HG03103 (cell line): ENCODE measurements at regions not wholly inside any gene's neighbourhood (a gene's known extent, or its start where the extent isn't known, plus 50 kb on each side); places are given as distances from the start of the nearest gene placed in this dataset.
"Not testable (repeated sequence)": the region's sequence is repeated elsewhere in the genome, so short reads cannot be mapped to it uniquely, and the experiment has no call there.

Source experiments
- ATAC-seq: cut with Tn5 transposase; IDR thresholded peaks from one replicate; pipeline ENCODE4 v1.9.1; 2021; ENCODE audit warnings: low read depth; ENCODE audit not compliant: unreplicated experiment

- no peak for ATAC-seq
Observed at GRCh38 chr10:28733245-28733644, 55.9 kb downstream of the BAMBI start.

DNA sequence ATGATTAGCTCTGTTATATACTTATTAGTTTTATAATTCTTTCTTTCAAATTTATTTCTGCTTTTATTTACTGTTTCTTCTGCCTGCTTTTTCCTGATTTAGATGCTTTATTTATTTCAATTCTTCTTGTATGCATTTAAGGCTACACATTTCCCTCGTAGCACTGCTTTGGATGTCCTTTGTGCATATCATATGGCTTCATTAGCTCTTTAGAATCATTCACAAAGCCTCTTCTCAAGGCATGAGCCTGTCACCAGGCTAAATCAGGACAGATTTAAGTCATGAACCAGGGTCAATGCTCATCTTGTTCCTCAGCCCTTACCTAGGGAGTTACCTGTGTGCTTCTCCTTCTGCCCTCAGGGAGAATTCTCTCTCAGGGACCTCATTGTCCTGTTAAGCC, 56.3 kb downstream of the BAMBI start:
- no peak for ATAC-seq

- ATAC-seq = no peak
Observed at GRCh38 chr10:28734938-28735759, 57.8 kb downstream of the BAMBI start.

GRCh38 chr10:28737096-28737495, 59.8 kb downstream of the BAMBI start:
- no peak for ATAC-seq

GRCh38 chr10:28738200-28738599, 60.9 kb downstream of the BAMBI start:
- no peak for ATAC-seq

- ATAC-seq = no peak
Observed at GRCh38 chr10:28743576-28743975, 66.3 kb downstream of the BAMBI start.

GRCh38 chr10:28744069-28744768, 66.9 kb downstream of the BAMBI start:
- no peak for ATAC-seq

DNA sequence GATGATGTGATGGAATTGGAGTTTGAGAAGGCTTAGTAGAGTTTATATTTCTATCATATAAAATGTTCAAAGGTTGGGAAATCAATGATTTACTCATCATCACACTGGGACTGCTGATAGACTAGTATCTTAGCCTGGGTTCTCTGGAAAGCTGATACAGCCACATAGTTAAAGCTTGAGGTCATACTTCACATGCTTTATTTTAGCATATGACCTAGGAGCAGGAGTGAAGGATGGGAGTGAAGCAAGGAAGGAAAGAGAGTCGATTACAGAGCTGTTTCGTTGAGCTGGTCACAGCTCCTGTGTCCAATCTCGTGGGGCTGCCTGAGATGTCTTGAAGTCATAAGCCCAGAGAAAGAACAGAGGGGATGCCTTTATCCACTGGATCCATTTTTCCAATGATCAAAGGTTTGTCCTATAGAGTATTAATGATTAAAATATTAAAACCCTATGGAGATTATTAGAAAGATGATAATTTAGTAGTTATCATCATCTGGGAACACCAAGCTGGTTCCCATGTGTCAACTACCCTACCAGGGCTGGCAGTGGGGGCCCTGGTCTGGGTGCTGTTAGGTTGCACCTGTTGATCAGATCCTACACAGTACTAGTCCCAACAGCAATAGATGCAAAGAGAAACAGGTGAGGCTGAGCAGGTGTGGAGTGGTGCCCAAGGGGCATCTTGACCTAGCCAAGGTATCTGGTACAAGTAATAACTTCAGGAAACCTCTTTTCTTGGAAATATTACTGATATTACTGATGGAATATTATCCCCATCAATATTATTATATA, 77.8 kb downstream of the BAMBI start:
- ATAC-seq = no peak

- no peak for ATAC-seq
Observed at GRCh38 chr10:28761084-28761846, 83.9 kb downstream of the BAMBI start.

DNA sequence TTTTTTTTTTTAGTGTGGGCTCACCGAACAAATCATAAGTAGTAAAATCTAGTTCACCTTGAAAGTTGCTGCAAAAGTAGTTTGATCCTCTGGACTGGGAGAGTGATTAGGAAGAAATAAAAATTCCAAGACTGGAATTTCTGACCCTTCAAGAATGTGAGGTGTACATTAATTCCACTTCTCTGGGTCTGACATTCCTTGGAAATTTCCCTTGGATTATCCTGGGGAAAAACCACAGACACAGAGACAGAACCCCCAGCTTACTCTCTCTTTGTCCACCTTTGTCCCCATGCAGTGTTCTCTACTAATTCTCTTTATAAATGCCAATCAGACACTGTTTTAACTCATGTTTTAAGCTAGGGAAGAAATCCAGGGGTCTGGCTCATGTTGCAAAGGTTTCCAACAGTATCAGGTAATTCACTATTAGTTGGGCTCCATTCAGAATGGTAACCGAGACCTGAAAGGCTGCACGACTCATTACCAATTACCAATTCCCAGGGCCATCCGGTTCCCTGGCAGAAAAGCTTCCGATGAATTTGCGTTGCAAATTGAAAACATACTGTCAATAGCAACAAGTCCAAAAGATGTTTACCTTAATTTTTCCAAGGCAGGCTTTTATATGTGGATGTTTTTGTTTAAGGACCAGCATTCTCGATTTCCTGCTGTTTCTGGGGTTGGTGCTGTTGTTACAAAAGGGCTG, 86.3 kb downstream of the BAMBI start:
- ATAC-seq = no peak

- no peak for ATAC-seq
Observed at GRCh38 chr10:28765641-28766040, 88.3 kb downstream of the BAMBI start.

DNA sequence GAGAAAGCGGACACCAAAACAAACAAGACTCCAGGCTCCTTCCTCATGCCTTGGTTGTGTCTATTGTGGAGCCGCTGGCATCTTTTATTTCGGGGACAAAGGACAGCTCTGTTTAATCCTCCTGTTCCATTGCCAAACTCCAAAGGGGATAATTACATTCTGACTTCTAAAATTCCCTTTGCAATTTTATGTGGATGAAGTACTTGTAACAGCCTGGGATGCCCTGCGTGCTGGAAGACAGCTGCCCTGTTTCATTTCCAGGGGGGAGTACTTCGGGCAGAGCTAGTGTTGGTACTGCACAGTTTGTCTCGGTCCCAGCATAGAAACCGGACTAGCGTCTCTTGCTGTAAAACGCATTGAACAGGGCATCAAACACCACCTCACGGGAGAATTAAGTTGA, 90.9 kb downstream of the BAMBI start:
- ATAC-seq = no peak

- no peak for ATAC-seq
Observed at GRCh38 chr10:28769091-28769604, 91.8 kb downstream of the BAMBI start.

DNA sequence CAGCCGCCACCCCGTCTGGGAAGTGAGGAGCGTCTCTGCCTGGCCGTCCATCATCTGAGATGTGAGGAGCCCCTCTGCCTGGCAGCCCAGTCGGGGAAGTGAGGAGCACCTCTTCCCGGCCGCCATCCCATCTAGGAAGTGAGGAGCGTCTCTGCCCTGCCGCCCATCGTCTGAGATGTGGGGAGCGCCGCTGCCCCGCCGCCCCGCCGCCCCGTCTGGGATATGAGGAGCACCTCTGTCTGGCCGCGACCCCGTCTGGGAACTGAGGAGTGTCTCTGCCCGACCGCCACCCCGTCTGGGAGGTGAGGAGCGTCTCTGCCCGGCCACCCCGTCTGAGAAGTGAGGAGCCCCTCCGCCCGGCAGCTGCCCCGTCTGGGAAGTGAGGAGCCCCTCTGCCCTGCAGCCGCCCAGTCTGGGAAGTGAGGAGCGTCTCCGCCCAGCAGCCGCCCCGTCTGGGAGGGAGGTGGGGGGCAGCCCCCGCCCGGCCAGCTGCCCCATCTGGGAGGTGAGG, 94.3 kb downstream of the BAMBI start:
- not testable (repeated sequence) for ATAC-seq

DNA sequence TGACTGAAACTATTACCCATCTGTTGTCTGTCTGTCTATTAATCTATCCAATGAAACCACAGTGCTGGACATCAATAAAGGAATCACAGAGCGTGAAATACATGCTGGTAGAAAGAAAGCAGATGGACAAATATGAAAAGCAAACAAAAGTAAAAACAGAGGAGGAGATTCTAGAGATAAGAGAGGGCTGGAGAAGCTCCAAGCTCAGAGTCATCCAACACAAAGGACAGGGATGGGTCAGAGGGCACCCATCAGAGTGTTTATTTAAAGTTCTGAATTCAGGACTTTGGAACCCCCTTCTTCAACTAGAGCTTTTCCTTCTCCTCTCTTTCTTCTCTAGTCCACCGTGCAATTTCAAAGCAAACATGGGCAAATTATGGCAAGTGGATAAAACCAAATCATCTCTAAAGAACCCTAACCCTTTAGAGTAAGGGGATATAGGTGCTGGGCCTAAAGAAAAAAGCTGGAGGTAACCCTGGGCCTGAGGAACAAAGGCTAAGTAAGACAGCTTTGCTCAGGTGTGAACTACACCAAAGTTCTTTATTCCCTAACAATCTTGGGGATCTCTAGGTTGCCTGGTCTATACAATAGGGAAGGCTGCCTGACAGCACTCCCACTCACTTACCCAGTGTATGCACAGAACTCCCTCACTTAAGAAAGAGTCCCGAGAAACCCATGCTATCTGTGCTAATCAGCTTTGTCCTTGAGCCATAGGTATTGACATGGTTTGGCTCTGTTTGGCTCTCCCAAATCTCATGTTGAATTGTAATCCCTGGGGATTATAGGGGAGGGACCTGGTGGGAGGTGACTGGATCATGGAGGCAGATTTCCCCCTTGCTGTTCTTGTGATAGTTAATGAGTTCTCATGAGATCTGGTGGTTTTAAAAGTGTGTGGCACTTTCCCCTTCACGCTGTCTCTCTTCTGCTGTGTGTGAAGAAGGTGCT, 97.0 kb downstream of the BAMBI start:
- no peak for ATAC-seq

GRCh38 chr10:28775773-28776172, 98.5 kb downstream of the BAMBI start:
- no peak for ATAC-seq

DNA sequence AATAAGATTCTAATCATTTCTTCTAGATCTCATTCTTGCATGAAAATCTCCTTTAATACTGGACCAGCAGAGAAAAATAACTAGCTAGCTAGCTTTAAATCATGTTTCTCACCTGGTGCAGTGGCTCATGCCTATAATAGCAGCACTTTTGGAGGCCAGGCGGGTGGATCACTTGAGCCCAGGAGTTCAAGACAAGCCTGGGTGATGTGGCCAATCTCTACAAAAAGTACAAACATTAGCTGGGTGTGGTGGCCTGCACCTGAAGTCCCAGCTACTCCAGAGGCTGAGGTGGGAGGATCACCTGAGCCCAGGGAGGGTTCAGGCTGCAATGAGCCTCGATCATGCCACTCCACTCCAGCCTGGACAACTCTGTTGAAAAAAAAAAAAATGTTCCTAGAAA, 99.2 kb downstream of the BAMBI start:
- no peak for ATAC-seq

DNA sequence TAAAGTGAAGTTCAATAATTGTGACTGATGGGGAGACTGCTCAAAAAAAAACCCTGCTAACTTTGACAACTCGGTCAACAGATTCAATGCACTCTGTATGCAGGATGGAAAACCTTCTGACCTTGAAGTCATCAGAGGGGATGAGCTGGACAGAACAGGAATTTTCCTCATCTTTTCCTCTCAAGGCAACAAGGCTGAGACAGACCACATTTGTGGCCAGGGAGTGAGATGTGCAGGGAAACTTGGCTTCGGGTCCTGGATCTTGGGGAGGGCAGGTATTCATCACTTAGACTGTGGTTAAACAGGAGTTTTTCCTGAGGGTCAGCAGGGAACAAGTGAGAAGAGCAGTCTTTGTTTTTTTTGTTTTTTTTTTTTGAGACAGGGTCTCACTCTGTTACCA, 100.6 kb downstream of the BAMBI start:
- ATAC-seq = no peak
